IPS DF 6.9 (cell line): ENCODE measurements at regions not wholly inside any gene's neighbourhood (a gene's known extent, or its start where the extent isn't known, plus 50 kb on each side); places are given as distances from the start of the nearest gene placed in this dataset.

Experiments
- DNase-seq: peaks from one replicate; pipeline ENCODE4 v3.0.0-alpha.2; 2013; ENCODE audit warnings: low read depth, low spot score
- H3K27ac ChIP-seq: one replicate; pipeline ENCODE4 v1.5.1; 2013; ENCODE audit warnings: low read length, control low read depth
- H3K27me3 ChIP-seq: 2 replicates; pipeline ENCODE4 v1.6.1; 2013; ENCODE audit warnings: mild to moderate bottlenecking, low read length; ENCODE audit not compliant: control insufficient read depth, insufficient read depth
- H3K36me3 ChIP-seq: 2 replicates; pipeline ENCODE4 v1.6.1; 2013; ENCODE audit warnings: low read length; ENCODE audit not compliant: control insufficient read depth, insufficient read depth
- H3K4me1 ChIP-seq: 2 replicates; pipeline ENCODE4 v1.6.1; 2013; ENCODE audit warnings: low read length; ENCODE audit not compliant: control insufficient read depth, insufficient read depth
- H3K4me3 ChIP-seq: 2 replicates; pipeline ENCODE4 v1.5.1; 2013; ENCODE audit warnings: mild to moderate bottlenecking, low read length
- H3K9me3 ChIP-seq: 2 replicates; pipeline ENCODE4 v1.6.1; 2013; ENCODE audit warnings: low read length, inconsistent platforms; ENCODE audit not compliant: control insufficient read depth, insufficient read depth
- WGBS: extraction: QIAGEN DNeasy Blood & Tissue Kit; methylation state at CpG from one replicate; pipeline ENCODE4 v1.1.7; 2013; ENCODE audit warnings: mixed read lengths, missing lambda C conversion rate; ENCODE audit not compliant: insufficient read length, insufficient coverage; 5-methylcytosine and 5-hydroxymethylcytosine counted together

- H3K27ac ChIP-seq: no peak overlapping the region
- DNase-seq: no peak
- WGBS: no CpG with 5 or more reads among the region's 11 CpGs
- H3K36me3 ChIP-seq: no peaks in the 10 kb centered on the region
- no peak overlapping the region for H3K4me3 ChIP-seq
- H3K9me3 ChIP-seq: no peaks in the 10 kb centered on the region
- no peaks in the 10 kb centered on the region for H3K4me1 ChIP-seq
- no peaks in the 10 kb centered on the region for H3K27me3 ChIP-seq
Observed at GRCh38 chr10:131694168-131694780, 206.5 kb upstream of the PPP2R2D start.

- H3K4me3 ChIP-seq: no peak overlapping the region
- H3K36me3 ChIP-seq: no peaks in the 10 kb centered on the region
- H3K9me3 ChIP-seq: no peaks in the 10 kb centered on the region; the same call in 1 of the 2 replicates
- H3K27me3 ChIP-seq: no peaks in the 10 kb centered on the region
- H3K27ac ChIP-seq: no peak overlapping the region
- no peak for DNase-seq
- WGBS: no CpG with 5 or more reads among the region's 11 CpGs
- H3K4me1 ChIP-seq: no peaks in the 10 kb centered on the region
Observed at GRCh38 chr10:131694781-131695495, 205.9 kb upstream of the PPP2R2D start.

- Histone ChIP-seq H3K4me1 (no peaks in the 10 kb centered on the region), H3K4me3 (no peak overlapping the region), H3K9me3 (no peaks in the 10 kb centered on the region; the same call in 1 of the 2 replicates), H3K27me3 (no peaks in the 10 kb centered on the region), H3K36me3 (no peaks in the 10 kb centered on the region), H3K27ac (no peak overlapping the region)
- no peak for DNase-seq
- WGBS: no CpG with 5 or more reads among the region's 23 CpGs
Observed at GRCh38 chr10:131695496-131696165, 205.2 kb upstream of the PPP2R2D start.

- no peak overlapping the region for H3K4me3 ChIP-seq
- H3K27ac ChIP-seq: no peak overlapping the region
- WGBS: 100% methylated on average over 1 of the region's 21 CpGs
- H3K9me3 ChIP-seq: peaks cover 1% of the 10 kb centered on the region
- no peaks in the 10 kb centered on the region for H3K27me3 ChIP-seq
- no peaks in the 10 kb centered on the region for H3K4me1 ChIP-seq
- DNase-seq: no peak
- H3K36me3 ChIP-seq: no peaks in the 10 kb centered on the region
Observed at GRCh38 chr10:131697476-131698128, 203.2 kb upstream of the PPP2R2D start.

- Histone ChIP-seq H3K27ac (no peak overlapping the region), H3K36me3 (no peaks in the 10 kb centered on the region), H3K4me3 (no peak overlapping the region), H3K4me1 (no peaks in the 10 kb centered on the region), H3K27me3 (no peaks in the 10 kb centered on the region), H3K9me3 (peaks cover 3% of the 10 kb centered on the region)
- WGBS: no CpG with 5 or more reads among the region's 10 CpGs
- DNase-seq: no peak
Observed at GRCh38 chr10:131698232-131698631, 202.6 kb upstream of the PPP2R2D start.

- H3K36me3 ChIP-seq: no peaks in the 10 kb centered on the region
- H3K9me3 ChIP-seq: peaks cover 3% of the 10 kb centered on the region
- no peak for DNase-seq
- WGBS: no CpG with 5 or more reads among the region's 12 CpGs
- H3K4me1 ChIP-seq: no peaks in the 10 kb centered on the region
- H3K27me3 ChIP-seq: no peaks in the 10 kb centered on the region
- no peak overlapping the region for H3K4me3 ChIP-seq
- H3K27ac ChIP-seq: no peak overlapping the region
Observed at GRCh38 chr10:131698986-131699385, 201.8 kb upstream of the PPP2R2D start.

GRCh38 chr10:131700032-131700431, 200.8 kb upstream of the PPP2R2D start:
- no CpG with 5 or more reads among the region's 7 CpGs for WGBS
- Histone ChIP-seq H3K9me3 (peaks cover 3% of the 10 kb centered on the region), H3K4me1 (no peaks in the 10 kb centered on the region), H3K27ac (no peak overlapping the region), H3K4me3 (no peak overlapping the region), H3K27me3 (no peaks in the 10 kb centered on the region), H3K36me3 (no peaks in the 10 kb centered on the region)
- DNase-seq: no peak

- Histone ChIP-seq H3K27me3 (no peaks in the 10 kb centered on the region), H3K9me3 (peaks cover 3% of the 10 kb centered on the region), H3K36me3 (no peaks in the 10 kb centered on the region), H3K4me3 (no peak overlapping the region), H3K4me1 (no peaks in the 10 kb centered on the region), H3K27ac (no peak overlapping the region)
- no peak for DNase-seq
- no CpG with 5 or more reads among the region's 10 CpGs for WGBS
Observed at GRCh38 chr10:131700506-131700905, 200.3 kb upstream of the PPP2R2D start.

- Histone ChIP-seq H3K4me3 (no peak overlapping the region), H3K27me3 (no peaks in the 10 kb centered on the region), H3K27ac (no peak overlapping the region), H3K9me3 (peaks cover 3% of the 10 kb centered on the region), H3K36me3 (no peaks in the 10 kb centered on the region), H3K4me1 (no peaks in the 10 kb centered on the region)
- WGBS: no CpG with 5 or more reads among the region's 15 CpGs
- DNase-seq: no peak
Observed at GRCh38 chr10:131701131-131701947, 199.5 kb upstream of the PPP2R2D start.
